ENCODE measurements at regions not wholly inside any gene's neighbourhood (a gene's known extent, or its start where the extent isn't known, plus 50 kb on each side); places are given as distances from the start of the nearest gene placed in this dataset.
"Not testable (repeated sequence)": the region's sequence is repeated elsewhere in the genome, so short reads cannot be mapped to it uniquely, and the experiment has no call there.

DNA sequence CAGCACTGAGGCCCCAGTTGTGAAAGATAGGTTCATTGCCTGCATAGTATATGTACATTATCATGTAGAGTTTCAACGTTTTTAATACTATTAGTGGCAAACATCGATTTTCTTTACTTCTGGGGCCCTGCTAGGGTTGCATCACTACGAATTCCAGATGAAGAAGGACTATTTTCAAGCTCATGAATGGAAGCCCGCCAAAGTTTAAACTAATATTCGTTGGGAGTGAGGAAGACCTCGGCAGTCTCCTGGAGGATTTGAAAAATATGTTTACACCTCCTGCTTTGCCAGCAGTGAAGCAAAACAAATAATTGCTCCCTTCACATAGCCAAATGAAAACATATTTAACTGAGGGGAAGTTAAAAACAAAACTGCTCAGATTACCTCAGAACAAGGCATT is 672.9 kb upstream of the NOVA1 start:
- Histone ChIP-seq H3K9ac (no peak overlapping the region), H3K27ac (no peak overlapping the region), H3K4me3 (ENCODE audit: low read depth, low read length) (no peak overlapping the region), H3K36me3 (ENCODE audit: control insufficient read depth, insufficient read depth, low read length) (no peaks in the 10 kb centered on the region), H2AFZ (no peak overlapping the region), H3K27me3 (ENCODE audit: control insufficient read depth, insufficient read depth, low read length) (no peaks in the 10 kb centered on the region), H3K4me2 (ENCODE audit: low read length) (no peak overlapping the region), H3K79me2 (no peaks in the 10 kb centered on the region), H3K4me1 (no peaks in the 10 kb centered on the region), H3K9me3 (ENCODE audit: control insufficient read depth, low read length) (no peaks in the 10 kb centered on the region)
- TF ChIP-seq, protein P1, sequence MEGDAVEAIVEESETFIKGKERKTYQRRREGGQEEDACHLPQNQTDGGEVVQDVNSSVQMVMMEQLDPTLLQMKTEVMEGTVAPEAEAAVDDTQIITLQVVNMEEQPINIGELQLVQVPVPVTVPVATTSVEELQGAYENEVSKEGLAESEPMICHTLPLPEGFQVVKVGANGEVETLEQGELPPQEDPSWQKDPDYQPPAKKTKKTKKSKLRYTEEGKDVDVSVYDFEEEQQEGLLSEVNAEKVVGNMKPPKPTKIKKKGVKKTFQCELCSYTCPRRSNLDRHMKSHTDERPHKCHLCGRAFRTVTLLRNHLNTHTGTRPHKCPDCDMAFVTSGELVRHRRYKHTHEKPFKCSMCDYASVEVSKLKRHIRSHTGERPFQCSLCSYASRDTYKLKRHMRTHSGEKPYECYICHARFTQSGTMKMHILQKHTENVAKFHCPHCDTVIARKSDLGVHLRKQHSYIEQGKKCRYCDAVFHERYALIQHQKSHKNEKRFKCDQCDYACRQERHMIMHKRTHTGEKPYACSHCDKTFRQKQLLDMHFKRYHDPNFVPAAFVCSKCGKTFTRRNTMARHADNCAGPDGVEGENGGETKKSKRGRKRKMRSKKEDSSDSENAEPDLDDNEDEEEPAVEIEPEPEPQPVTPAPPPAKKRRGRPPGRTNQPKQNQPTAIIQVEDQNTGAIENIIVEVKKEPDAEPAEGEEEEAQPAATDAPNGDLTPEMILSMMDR (IDR thresholded peaks at IDR 0.05) = no peak

DNA sequence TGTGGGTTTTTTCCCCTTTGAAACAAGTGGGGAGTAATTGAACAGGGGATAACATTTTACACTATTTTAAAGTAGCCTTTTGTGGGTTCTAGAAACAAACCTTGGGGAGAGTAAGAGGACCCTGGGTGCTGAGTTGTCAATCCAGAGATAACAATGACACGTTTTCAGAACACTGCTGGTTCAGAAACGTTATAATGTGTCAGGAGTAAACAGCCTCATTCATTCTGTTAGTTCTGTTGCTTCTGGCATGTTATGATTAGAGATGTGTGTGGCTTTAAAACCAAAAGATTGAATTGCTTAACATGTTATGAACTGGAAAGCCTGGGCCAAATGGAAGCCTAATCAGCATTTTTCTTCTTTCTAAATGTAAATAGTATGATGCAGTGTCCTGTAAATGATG is 680.5 kb upstream of the NOVA1 start:
- no peaks in the 10 kb centered on the region for H3K27me3 ChIP-seq (ENCODE audit: control insufficient read depth, insufficient read depth, low read length)
- H3K79me2 ChIP-seq = no peaks in the 10 kb centered on the region
- H3K36me3 ChIP-seq (ENCODE audit: control insufficient read depth, insufficient read depth, low read length) = no peaks in the 10 kb centered on the region
- TF ChIP-seq, protein P1 (IDR thresholded peaks at IDR 0.05) = no peak
- H3K9me3 ChIP-seq (ENCODE audit: control insufficient read depth, low read length) = no peaks in the 10 kb centered on the region
- no peak overlapping the region for H3K4me3 ChIP-seq (ENCODE audit: low read depth, low read length)
- H3K4me2 ChIP-seq (ENCODE audit: low read length) = no peak overlapping the region
- H2AFZ ChIP-seq = no peak overlapping the region
- H3K4me1 ChIP-seq = no peaks in the 10 kb centered on the region
- H3K27ac ChIP-seq = no peak overlapping the region
- H3K9ac ChIP-seq = no peak overlapping the region

DNA sequence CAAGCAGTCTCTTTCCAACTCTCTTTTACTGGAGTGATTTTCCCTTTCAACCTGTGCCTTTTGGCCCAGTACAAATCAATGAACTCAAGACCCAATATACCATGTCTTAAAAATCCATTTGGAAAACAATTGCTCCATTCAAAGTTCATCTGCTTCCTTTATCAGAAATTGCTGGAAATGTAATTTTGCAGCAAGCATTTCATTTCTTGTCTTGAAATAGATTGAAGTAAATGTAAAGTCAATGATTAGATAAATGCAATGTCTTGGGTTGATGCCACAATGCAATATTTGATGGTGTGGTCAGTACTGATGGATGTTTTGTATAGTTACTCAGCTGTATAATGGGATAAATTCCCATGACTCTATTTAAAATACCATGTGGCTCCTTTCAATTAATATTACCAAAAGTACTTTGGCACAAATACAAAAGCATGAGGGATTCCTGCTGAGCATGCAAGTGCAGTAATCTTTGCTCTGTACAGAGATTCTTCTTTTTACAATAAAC is 707.7 kb upstream of the NOVA1 start:
- Histone ChIP-seq H3K27me3 (ENCODE audit: control insufficient read depth, insufficient read depth, low read length) (no peaks in the 10 kb centered on the region), H3K9ac (no peak overlapping the region), H3K36me3 (ENCODE audit: control insufficient read depth, insufficient read depth, low read length) (no peaks in the 10 kb centered on the region), H3K4me1 (no peaks in the 10 kb centered on the region), H3K79me2 (no peaks in the 10 kb centered on the region), H3K9me3 (ENCODE audit: control insufficient read depth, low read length) (no peaks in the 10 kb centered on the region), H3K4me2 (ENCODE audit: low read length) (no peak overlapping the region), H3K27ac (no peak overlapping the region), H2AFZ (no peak overlapping the region), H3K4me3 (ENCODE audit: low read depth, low read length) (no peak overlapping the region)
- TF ChIP-seq, protein P1 (IDR thresholded peaks at IDR 0.05) = no peak

DNA sequence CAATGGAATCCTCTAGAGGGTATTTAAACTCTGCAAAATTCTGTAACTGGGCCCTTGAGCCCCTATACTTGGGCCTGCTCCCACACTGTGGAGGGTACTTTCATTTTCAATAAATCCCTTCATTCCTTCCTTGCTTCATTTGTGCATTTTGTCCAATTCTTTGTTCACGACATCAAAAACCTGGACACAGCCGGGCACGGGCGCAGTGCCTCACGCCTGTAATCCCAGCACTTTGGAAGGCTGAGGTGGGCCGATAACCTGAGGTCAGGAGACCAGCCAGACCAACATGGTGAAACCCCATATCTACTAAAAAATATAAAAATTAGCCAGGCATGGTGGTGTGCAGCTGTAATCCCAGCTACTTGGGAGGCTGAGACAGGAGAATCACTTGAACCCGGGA is 714.9 kb upstream of the NOVA1 start:
- not testable (repeated sequence) for H3K9me3 ChIP-seq (ENCODE audit: control insufficient read depth, low read length); H3K36me3 ChIP-seq (ENCODE audit: control insufficient read depth, insufficient read depth, low read length); H3K4me2 ChIP-seq (ENCODE audit: low read length); H3K4me1 ChIP-seq; H3K27ac ChIP-seq; H3K9ac ChIP-seq; H3K27me3 ChIP-seq (ENCODE audit: control insufficient read depth, insufficient read depth, low read length); H2AFZ ChIP-seq; H3K79me2 ChIP-seq; H3K4me3 ChIP-seq (ENCODE audit: low read depth, low read length)

DNA sequence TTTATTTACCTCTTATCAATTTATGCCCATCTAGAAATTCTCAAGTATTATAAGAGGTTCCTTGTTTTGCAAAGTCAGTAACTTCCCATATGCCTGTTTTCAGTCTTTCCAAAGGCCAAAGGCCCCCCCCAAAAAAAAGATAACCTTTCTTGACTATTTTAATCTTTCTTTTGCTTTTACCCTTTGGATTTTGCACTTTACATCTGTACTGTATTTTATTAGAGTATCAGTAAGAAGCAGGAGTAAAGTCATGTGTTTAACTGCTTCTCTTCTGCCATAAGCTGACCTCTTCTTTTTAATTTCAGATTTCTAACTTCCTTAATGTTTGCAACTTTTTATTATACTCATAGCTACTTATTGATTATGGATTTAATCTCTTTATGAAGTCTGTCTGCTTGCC is 716.4 kb upstream of the NOVA1 start:
- Histone ChIP-seq H3K79me2 (no peaks in the 10 kb centered on the region), H3K4me2 (ENCODE audit: low read length) (no peak overlapping the region), H3K9ac (no peak overlapping the region), H3K27ac (no peak overlapping the region), H3K4me1 (no peaks in the 10 kb centered on the region), H3K9me3 (ENCODE audit: control insufficient read depth, low read length) (no peaks in the 10 kb centered on the region), H3K4me3 (ENCODE audit: low read depth, low read length) (no peak overlapping the region), H3K36me3 (ENCODE audit: control insufficient read depth, insufficient read depth, low read length) (no peaks in the 10 kb centered on the region), H2AFZ (no peak overlapping the region), H3K27me3 (ENCODE audit: control insufficient read depth, insufficient read depth, low read length) (no peaks in the 10 kb centered on the region)
- TF ChIP-seq, protein P1 (IDR thresholded peaks at IDR 0.05) = no peak

Measured in parathyroid adenoma (tissue), 2 donors.